ENCODE measurements at regions not wholly inside any gene's neighbourhood (a gene's known extent, or its start where the extent isn't known, plus 50 kb on each side); places are given as distances from the start of the nearest gene placed in this dataset.

GRCh38 chr15:88382482-88382983, 84.7 kb downstream of the MRPL46 start:
- peak; percentile 80 for DNase-seq (ENCODE audit: low read depth)

- peak; percentile 32 for DNase-seq (ENCODE audit: low read depth)
Measured at GRCh38 chr15:88378188-88378637, 89.0 kb downstream of the MRPL46 start.

DNA sequence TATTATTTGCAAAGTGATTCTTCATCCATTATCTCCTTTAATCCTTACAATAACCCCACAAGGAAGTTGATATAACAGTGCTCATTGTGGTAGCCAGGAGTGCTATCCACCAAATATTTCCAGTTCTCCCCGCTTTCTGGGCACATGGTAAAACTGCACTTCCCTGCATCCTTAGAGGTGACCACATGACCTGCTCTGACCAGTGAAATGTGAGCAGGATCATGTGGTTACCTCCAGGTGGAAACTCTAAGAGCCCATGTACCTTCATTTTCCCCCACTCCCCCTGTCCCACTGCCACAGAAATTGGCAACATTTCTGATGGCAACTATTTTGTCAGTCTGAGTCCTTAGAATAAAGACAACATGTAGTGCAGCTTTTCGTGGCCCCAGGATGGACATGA, 89.7 kb downstream of the MRPL46 start:
- no peak for DNase-seq (ENCODE audit: low read depth)

- no peak for DNase-seq (ENCODE audit: low read depth)
Measured at GRCh38 chr15:88376574-88377174, 90.5 kb downstream of the MRPL46 start.

DNA sequence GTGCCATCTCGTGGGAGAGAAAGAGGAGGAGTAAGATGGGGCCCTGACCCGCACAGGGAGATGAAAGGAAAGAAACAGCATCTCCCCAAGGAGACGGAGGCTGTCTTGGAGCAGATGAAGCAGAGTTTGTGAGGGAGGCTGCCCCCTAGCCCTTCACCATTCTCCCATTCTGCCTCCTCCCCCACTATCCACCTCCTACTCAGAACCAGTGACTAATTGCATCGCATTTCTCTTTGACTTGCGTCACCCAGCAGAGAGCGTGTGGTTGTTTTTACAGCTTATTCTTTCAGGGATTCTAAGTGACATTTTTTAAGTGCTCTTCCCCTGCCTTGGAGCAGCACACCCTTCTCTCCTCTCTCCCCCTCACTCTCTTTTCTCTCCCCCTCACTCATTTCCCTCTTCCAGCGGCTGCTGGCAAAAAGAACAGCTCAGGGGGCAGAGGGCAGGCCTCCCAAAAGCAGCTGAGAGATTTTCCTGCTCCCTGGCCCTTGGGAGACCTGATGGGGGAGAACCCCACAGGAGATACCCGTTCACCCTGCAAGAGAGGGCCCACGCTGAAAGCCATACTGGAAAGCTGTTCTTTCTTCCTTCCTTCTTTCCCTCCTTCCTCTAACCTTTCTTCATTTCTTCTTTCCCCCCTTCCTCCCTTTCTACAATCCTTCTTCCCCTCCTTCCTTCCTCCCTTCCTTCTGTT, 91.8 kb downstream of the MRPL46 start:
- DNase-seq (ENCODE audit: low read depth): peak; percentile 61

DNA sequence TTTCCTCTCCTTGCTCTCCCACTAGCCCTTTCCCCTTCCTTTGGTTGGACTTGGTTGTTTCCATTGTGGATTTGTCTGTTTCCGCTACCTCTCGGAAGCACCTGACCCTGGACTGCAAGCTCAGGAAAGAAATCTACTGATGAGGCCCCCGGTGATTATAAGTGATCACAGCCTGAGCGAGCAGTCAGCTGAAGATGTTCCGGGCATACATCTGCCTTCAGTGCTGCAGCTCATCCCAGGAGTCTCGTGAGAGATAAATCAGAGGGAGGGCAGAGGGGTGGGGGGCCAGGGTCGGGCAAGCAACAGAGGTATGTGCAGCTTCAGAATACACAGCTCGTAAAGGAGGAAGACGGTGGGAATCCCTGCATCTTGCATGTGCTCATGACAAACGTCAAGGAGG, 102.1 kb downstream of the MRPL46 start:
- DNase-seq (ENCODE audit: low read depth): no peak

- no peak for DNase-seq (ENCODE audit: low read depth)
Measured at GRCh38 chr15:88348579-88349230, 92.2 kb upstream of the NTRK3 start.

DNA sequence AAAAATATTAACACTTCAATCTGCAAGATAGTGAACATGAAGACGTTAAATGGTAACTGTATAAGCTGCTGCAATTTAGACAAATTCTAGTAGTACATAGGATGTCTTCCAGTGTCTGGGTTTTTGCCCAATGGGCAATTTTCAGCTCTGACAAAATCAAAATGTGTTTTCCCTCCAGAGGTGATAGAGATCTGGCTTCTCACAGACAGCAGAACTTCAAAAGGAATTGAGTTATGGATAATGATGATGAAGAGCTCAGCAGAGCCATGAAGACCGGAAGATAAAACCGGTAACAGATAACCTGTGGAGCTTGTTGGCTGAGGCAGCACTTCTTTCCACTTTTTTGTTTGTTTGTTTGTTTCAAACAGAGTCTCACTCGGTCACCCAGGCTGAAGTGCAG, 89.4 kb upstream of the NTRK3 start:
- DNase-seq (ENCODE audit: low read depth): no peak

GRCh38 chr15:88344786-88345185, 88.2 kb upstream of the NTRK3 start:
- DNase-seq (ENCODE audit: low read depth): no peak

GRCh38 chr15:88342666-88343065, 86.1 kb upstream of the NTRK3 start:
- no peak for DNase-seq (ENCODE audit: low read depth)

DNA sequence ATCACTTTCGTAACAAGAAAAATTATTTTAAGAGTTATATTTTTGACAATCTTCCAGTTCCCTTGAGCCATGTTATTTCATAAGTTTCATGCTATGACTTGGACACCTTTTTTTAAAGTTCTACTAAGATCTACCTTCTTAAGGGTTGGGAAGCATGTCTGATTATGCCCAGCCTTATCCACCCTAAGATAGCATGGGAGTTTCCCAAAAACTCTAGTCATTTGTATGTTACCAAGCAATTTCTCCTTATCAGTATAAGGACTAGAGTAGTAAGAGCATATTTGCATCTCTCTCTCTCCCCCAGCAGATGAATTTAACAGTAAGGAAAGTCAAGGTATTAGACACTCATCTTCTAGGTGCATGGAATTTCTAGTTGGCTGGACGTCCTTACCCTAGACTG, 85.1 kb upstream of the NTRK3 start:
- DNase-seq (ENCODE audit: low read depth): no peak

DNA sequence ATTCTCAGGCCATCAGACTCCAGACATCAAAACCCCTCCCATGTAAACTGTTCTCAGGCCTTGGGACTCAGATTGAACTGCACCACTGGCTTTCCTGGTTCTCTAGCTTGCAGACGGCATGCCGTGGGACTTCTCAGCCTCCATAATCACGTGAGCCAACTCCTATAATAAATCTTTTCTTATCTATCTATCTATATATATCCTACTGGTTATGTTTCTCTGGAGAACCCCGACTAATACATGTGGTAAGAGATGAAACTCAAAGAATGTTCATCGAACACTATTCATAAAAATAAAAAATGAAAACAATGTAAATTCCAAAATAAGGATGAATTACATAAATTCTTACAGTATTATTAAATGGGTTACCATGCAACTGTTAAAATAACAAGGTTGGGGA, 84.5 kb upstream of the NTRK3 start:
- no peak for DNase-seq (ENCODE audit: low read depth)

DNA sequence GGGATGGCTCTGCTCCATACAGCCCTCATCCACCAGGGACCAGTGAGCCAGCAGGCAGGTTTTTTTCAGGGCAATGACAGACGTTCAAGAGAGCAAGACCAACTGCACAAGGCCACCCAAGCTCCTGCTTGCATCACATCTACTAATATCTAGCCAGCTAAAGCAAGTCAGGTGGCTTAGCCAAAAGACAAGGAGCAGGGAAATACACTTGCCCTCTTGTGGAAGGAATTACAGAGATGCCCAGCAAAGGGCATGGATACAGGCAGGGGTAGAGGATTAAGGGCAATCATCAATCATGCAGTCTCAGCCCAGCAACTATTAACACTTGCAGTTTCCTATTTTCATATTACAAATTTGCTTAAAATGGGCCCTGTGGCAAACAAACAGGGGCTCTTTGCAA, 81.5 kb upstream of the NTRK3 start:
- no peak for DNase-seq (ENCODE audit: low read depth)

GRCh38 chr15:88335074-88335473, 78.5 kb upstream of the NTRK3 start:
- no peak for DNase-seq (ENCODE audit: low read depth)

DNA sequence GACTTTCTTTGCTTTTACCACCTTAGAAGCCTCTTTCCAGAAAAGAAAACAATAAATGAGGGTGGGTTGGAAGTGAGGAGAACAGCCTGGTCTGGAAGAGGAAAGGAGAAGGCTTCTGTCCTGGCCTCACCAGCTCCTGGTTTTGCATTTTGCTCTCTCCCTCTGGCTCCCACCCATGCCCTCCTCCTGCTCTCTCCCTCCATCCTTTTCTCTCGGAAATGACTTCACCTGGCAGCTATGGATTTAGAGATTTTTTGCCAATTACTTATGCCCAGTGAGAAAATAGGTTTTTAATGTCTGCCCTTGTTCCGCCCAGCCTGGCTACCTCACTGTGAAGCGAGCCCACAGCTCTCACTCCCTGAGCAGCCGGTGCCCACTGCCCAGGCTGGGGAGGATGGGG, 77.9 kb upstream of the NTRK3 start:
- DNase-seq (ENCODE audit: low read depth): no peak

- no peak for DNase-seq (ENCODE audit: low read depth)
Measured at GRCh38 chr15:88331291-88331690, 74.8 kb upstream of the NTRK3 start.

GRCh38 chr15:88326924-88327323, 70.4 kb upstream of the NTRK3 start:
- no peak for DNase-seq (ENCODE audit: low read depth)

DNA sequence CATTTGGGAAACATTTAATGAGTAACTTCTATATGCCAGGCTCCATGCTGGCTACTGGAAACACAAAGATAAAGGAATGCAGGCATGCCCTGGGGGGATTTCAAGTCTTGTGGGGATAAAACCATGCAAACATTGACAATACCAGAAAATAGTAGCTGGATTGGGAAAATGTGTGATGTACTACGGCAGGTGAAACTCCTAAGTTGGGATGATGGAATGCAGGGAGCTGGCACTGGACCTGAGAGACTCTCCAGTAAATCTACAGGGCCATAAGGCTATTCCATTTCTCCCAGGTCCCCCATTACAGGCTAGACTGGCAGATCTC, 68.2 kb upstream of the NTRK3 start:
- no peak for DNase-seq (ENCODE audit: low read depth)

DNA sequence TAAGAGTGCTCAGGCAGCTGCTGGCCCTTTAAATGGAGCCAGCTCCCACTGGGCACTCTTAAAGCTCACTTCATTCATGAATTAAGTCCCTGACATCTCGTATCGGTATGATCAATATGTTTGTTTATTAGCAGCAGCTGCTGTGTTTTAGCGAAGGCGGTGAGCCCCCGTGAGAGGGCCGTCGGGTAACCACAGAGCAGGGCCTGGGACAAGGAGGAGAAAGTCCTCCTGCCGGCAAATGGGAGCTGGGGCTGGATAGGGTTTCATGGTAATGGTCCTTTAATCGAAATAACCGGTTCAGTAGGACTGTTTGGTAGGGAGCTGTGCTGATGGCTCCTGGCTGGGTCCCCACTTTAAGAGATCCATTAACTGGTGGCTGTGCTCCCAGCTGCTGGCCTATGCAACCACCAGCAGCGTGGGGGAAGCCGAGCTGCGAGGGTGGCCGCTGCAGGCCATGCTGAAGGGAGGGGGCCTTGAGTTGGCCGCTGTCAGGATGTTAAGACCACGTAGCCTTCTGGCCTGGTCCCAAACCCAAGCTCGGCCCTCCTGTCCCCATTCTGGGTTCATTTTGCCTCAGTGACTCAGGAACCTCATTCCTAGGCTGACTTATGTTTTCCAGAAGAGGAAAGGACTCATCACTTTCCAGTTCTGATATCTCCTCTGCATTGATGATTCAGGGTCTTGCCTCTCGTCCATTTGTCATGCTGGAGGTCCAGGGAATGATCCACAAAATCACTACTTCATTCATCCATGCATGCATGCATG, 67.6 kb upstream of the NTRK3 start:
- DNase-seq (ENCODE audit: low read depth): no peak

- DNase-seq (ENCODE audit: low read depth): no peak
Measured at GRCh38 chr15:88323468-88323867, 66.9 kb upstream of the NTRK3 start.

DNA sequence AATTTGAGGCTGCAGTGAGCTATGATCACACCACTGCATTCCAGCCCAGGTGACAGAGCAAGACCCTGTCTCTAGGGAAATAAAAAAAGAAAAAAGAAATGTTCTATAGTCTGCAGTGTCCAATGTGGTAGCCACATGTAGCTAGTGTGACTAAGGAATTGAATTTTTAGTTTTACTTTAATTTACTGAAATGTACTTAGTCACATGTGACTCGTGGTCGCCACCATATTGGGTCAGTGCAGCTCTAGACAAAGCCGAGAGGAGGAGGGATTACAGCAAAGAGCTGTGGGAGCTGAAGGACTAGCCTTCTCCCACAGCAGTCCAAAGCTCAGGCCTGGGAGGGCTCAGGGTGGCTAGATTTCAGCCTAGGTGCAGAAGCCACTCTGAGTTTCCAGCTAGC, 65.9 kb upstream of the NTRK3 start:
- DNase-seq (ENCODE audit: low read depth): no peak

DNA sequence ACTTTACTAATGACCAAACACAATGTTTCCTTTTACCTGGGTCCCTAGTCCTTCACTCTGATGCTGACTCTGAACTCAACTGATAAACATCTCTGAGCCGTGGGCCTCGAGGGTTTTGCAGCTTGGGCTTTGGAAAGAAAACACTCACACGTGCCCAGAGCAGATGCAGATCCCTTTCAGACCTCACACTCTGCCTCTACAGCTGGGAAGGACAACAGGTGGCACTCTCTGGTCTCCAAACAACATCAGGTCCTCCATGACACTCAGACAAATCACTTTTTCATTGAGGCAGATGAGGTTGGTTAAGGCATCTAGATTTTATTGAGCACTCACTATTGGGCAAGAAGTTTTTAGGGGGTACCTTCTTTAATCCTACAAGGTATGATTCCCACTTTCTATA, 64.7 kb upstream of the NTRK3 start:
- no peak for DNase-seq (ENCODE audit: low read depth)

- no peak for DNase-seq (ENCODE audit: low read depth)
Measured at GRCh38 chr15:88316586-88316985, 60.0 kb upstream of the NTRK3 start.
